ENCODE measurements at regions not wholly inside any gene's neighbourhood (a gene's known extent, or its start where the extent isn't known, plus 50 kb on each side); places are given as distances from the start of the nearest gene placed in this dataset.

- no peak for DNase-seq
Measured at GRCh38 chr20:57090590-57091560, 175.6 kb downstream of the BMP7 start.

GRCh38 chr20:57091748-57092111 lies 174.7 kb downstream of the BMP7 start:
- DNase-seq, result no peak

DNA sequence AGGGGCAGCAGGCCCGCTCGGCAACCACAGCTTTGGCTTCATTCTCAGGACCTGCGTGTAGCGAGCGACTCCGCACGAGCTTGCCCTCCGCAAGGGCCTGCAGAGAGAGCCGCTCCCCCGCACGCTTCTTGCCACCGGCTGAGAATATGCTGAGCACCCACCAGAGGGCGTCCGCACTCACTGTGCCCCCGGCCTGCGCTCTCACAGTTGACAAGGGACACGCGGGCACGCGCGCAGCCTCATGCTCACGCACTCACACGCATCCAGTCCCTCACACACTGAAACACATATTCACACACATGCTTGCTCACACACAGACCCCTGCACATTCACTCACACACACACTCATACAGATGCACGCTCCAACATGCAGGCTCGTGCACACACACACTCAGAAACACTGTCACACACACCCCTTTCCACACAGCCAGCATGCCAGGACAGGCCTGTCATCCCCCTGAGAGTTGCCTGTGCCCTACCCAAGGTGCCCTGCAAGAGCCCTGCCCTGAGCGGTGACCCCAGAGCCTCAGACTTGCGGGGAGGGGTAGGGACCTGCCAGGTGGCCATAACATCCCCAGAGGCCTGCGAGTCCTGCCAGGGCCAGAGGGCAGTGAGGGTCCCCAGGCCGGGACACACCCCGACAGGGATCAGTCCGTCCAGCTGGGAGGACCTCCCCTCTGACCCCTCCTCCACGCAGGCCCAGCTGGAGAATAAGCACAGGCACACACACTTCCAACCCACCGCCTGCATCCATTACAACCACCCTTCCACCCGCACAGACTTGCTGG lies 174.1 kb downstream of the BMP7 start:
- peak; percentile 30 for DNase-seq

GRCh38 chr20:57092900-57093530 lies 173.4 kb downstream of the BMP7 start:
- DNase-seq, result no peak

- no peak for DNase-seq
Measured at GRCh38 chr20:57093766-57094165, 172.7 kb downstream of the BMP7 start.

DNA sequence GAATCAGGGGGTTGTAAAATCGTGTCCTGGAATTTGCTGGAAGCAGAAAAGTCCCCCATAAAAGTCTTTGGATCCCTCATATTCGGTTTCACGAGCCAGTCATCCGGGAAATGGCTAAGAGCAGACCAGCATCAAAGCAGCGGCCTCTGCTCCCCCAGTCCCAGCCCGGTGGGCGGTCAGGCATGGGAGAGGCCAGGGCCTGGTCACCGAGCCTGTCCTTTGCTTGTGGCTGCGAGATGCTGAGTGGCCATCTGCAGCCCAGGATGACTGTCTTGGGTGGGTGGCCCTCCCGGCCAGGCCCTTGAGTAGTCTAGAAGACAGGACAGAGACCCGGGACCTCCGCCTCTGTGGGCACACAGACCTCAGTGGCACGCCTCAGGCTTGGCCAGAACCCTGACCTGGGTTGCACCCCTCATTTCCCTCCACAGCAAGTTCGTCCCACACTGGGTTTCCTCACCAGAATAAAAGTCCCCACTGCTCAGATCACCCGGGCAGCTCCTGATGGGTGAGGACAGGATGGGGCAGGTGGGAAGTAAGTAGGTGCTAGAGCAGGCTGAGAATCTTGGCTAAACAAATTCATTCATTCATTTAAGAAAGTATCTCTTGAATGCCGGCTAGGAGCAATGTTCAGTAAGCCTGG lies 172.1 kb downstream of the BMP7 start:
- DNase-seq, result no peak

DNA sequence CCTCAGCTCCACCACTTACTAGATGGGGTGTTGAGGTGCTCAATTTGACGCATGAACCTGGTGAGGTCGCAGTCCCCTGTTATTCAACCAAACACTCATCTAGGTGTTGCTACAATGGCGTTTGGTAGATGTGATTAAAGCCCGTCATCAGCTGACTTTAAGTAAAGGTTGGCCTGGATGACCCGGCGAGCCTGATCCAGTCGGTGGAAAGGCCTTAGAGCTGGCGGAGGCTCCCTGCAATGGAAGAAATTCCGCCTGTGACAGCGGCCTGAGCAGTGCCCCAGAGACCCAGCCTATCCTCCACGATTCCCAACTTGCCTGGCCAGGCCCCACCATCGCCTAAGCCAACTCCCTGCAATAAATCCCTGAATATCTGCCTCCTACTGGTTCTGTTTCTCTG lies 171.4 kb downstream of the BMP7 start:
- DNase-seq, result no peak

DNA sequence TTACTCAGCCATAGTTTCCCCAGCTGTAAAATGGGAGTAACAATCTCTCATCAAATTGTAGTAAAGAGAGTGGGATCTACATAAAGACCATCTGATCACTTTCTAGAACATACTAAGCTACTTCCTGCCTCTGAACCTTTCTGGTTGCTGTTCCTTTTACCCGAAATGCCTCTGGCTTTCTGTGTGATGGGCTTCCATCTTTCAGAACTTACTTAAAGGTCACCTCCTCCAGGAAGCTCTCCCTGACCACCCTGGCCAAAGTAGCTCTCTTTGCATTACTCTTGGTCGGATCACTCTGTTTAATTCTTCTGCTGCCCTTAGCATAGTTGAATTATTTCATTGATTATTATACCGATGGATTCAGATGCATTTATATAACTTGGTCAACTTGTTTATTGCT lies 171.0 kb downstream of the BMP7 start:
- no peak for DNase-seq

DNA sequence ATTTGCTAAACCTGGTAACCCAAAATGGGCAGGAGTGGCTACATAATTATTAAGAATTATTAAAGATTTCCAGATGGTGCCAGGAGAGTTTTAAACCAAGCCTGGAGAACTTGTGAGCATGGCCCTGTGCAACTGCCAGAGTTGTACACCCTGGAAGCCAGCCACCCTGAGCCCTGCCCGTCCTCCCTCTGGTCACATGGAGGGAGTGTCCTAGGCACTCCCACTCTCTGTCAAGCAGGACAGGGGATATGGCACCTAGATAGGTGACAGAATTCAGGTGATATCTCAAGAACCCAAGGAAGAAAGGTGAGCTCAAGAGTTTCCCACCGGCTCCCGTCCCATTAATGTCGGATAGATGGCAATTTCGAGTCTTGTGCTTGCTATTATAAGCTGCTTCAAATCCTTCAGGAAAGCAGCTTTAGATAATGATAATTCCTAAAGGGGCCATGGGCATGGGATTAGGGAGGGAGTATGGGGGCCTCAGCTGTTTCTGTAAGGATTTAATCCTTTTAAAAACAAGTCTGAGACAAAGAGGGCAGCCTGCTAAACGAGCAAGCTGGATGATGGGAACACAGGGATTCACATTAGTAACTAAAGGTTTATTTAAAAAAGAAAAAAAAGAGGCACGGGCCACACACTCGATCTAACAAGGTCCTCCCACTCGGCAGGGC lies 169.1 kb downstream of the BMP7 start:
- DNase-seq, result no peak

DNA sequence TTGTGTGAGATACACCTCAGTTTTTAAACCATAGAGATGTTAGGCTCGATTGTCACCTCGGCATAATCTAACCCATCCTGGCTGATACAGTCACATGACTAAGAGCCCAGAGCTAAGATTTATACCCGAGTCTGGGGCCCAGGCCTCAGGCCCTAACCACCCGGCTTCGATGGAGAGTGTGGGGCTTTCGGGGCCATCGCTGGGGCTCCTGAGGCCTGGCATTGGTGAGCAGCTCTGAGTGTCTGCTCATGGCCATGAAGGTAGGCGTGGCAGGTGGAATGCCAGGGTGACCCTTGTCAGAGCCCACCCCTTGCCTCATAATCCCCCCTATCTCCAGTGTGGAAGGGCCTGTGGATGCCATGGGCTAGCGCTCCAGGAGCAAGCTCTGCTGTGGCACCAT lies 164.3 kb downstream of the BMP7 start:
- DNase-seq, result no peak

GRCh38 chr20:57102566-57102965 lies 163.9 kb downstream of the BMP7 start:
- DNase-seq, result no peak

GRCh38 chr20:57103146-57103800 lies 163.2 kb downstream of the BMP7 start:
- DNase-seq, result no peak

DNA sequence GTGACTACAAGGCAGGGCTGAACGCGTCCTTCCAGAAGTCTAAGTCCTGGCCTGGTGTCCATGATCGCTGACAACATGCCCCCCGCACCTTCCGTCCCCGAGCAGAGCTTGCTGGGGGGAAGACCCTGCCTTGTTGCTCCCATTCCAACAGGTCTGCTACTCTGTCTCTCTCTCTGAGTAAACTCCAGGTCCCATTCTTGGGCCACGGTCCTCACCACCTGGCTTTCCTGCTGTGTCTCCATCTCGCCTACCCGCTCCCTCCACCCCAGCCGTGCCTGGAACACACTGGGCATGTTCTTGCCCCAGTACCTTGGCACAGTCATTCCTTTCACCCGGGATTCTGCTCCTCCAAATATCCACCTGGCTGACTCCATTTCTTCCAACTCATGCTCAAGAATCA lies 162.3 kb downstream of the BMP7 start:
- no peak for DNase-seq

- no peak for DNase-seq
Measured at GRCh38 chr20:57104651-57105204, 161.7 kb downstream of the BMP7 start.

DNA sequence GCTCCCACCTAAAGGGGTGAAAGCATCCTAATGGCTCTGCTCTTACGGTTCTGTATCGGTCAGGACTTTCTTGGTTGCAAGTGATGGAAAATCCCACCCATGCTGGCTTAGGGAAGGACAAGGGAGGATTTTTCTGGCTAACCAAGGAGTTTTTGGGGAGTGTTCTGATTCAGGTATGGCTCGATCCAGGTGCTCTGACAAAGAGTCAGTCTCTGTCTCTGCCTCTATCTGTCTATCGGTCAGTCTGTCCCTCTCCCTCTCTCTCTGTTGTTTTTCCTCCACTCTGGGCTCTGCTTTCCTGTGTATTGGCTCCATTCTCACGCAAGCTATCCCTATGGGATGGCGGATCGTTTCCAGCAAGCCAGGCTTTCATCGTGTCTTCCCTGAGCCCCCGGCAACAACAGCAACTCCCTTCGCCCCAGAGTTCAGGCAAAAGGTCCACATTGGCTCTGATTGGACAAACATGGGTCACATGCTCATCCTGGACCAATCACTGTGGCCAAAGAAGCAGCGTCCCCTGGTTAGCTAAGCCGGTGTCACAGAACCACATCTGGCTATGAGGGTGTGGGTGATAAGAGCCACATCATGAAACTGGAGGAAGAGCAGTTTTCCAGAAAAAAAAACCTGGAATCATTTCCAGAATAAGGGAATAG lies 160.3 kb downstream of the BMP7 start:
- no peak for DNase-seq

- DNase-seq, result no peak
Measured at GRCh38 chr20:57106692-57107091, 159.7 kb downstream of the BMP7 start.

DNA sequence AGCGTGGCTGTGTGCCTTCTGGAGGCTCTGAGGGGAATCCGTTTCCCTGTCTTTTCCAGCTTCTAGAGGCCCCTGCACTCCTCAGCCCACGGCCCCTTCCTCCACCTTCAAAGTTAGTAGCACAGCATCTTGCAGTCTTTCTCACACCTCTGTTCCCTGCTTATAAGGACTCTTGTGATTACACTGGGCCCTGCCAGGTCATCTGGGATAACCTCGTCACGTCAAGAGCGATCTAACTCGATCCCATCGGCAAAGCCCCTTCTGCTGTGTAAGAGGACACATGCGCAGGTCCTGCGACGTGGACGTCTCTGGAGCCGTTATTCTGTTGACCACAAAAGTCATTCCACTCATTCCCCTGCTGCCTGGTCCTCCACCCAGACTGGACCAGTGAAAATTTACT lies 159.2 kb downstream of the BMP7 start:
- DNase-seq, result no peak

GRCh38 chr20:57108218-57108617 lies 158.2 kb downstream of the BMP7 start:
- DNase-seq, result no peak

DNA sequence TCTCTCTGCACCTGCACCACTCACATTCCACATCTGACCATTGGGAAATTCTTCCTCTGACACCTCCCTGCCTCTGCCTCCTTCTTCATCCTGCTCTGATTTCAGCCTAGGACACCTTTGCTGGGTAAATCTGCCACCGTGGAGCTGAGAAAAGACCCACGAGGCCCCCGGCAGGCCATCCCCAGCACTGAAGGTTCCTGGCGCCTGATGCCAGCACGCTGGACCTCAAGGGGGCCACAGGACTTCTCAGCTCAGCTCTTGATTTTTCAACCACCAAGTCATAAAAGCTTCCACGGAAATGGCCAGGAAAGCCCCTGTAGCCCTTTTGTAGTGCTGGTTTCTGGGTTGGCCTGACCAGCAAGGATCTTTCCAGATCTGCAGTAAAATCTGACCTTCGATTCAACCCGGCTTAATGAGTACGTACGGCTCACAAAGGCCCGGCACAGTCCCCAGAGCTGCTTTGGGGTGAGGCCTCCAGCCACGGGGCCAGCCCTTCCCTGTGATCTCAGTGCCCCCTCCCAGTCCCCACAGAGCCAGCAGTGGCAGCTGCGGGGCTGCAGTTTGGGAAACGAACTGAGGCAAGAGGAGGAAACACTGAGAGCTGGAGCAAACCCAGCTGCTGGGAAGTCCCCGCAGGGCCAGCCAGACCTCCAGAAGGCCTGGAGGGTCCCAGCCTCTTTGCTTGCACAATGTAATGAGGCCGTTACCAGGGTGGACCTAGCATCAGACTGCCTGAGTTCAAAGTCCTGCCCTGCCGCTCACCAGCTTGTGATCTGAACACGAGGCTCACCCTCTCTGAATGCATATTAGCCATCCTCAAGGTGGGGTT lies 157.5 kb downstream of the BMP7 start:
- DNase-seq, result no peak

DNA sequence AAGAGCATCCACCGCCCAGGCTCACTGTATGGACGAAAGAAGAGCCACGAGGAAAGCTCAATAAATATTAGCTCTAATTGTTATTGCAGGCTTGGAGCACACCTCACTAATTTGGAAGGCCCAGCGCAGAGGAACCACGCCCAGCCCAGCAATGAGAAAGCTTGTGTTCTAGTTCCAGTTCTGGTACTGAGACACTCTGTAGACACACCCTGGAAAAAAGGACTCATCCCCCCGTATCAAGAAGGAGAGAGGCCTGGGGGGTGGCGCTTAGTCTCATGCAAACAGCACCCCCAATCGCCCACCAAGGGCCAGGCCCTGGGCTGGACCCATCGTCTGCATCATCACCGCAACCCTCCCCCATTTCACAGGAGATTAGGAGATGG lies 156.9 kb downstream of the BMP7 start:
- DNase-seq, result no peak
